H1 (cell line): ENCODE measurements at regions not wholly inside any gene's neighbourhood (a gene's known extent, or its start where the extent isn't known, plus 50 kb on each side); places are given as distances from the start of the nearest gene placed in this dataset.

Experiments used
- EP300 ChIP-seq, 2 experiments: IDR thresholded peaks; 1 replicate in 1 of 2; 2 replicates in 1 of 2; pipeline ENCODE4 v1.6.1; 2011 to 2012; ENCODE audit warnings: low read depth in 2 of 2, low read length in 2 of 2, mild to moderate bottlenecking in 2 of 2, borderline replicate concordance in 1 of 2, inconsistent platforms in 1 of 2, moderate library complexity in 1 of 2
- HDAC2 ChIP-seq, 2 experiments: fragments of 300-600 bp in 1 of 2; sonication (generic) in 1 of 2; IDR thresholded peaks; 2 replicates each; pipeline ENCODE4 v1.6.1; 2011 to 2012; ENCODE audit warnings: low read depth in 2 of 2, low read length in 2 of 2, mild to moderate bottlenecking in 2 of 2, moderate library complexity in 2 of 2, borderline replicate concordance in 1 of 2, inconsistent platforms in 1 of 2
- KDM1A ChIP-seq: fragments of 200-600, 300-600 bp; sonication (generic); IDR thresholded peaks from 2 replicates; pipeline ENCODE4 v1.7.1; 2016; ENCODE audit warnings: mild to moderate bottlenecking, low read length, borderline replicate concordance
- POLR2AphosphoS5 ChIP-seq: IDR thresholded peaks from 2 replicates; pipeline ENCODE4 v1.6.1; 2011; ENCODE audit warnings: low read depth, low read length
- SAP30 ChIP-seq: fragments of 300-600 bp; sonication (generic); IDR thresholded peaks from 2 replicates; pipeline ENCODE4 v1.7.1; 2012; ENCODE audit warnings: low read length, moderate library complexity, mild to moderate bottlenecking, inconsistent platforms; ENCODE audit not compliant: insufficient read depth, insufficient replicate concordance
- SIN3A ChIP-seq, 2 experiments: IDR thresholded peaks in 1 of 2; conservative IDR thresholded peaks in 1 of 2; 2 replicates each; pipeline ENCODE4 v1.6.1; 2011 to 2012; ENCODE audit warnings: low read length in 2 of 2, improper control_type of control experiment in 1 of 2, low read depth in 1 of 2, mild to moderate bottlenecking in 1 of 2
- SIRT6 ChIP-seq: IDR thresholded peaks from one replicate; pipeline ENCODE4 v1.7.1; 2012; ENCODE audit warnings: low read length, inconsistent platforms
- SP1 ChIP-seq: IDR thresholded peaks from 2 replicates; pipeline ENCODE4 v1.6.1; 2011; ENCODE audit warnings: low read depth, low read length
- SP2 ChIP-seq: IDR thresholded peaks from 2 replicates; pipeline ENCODE4 v1.6.1; 2012; ENCODE audit warnings: mild to moderate bottlenecking, low read length, inconsistent platforms
- TF ChIP-seq, protein P1 (sequence below), 3 experiments: IDR thresholded peaks; 1 replicate in 2 of 3; 2 replicates in 1 of 3; pipeline versions ENCODE4 v1.5.1 to v1.6.1; 2011; ENCODE audit warnings: low read length in 3 of 3, mild to moderate bottlenecking in 3 of 3, inconsistent platforms in 2 of 3, low read depth in 1 of 3, moderate library complexity in 1 of 3; ENCODE audit not compliant: insufficient read depth in 1 of 3; ENCODE audit errors: control extremely low read depth in 1 of 3

DNA sequence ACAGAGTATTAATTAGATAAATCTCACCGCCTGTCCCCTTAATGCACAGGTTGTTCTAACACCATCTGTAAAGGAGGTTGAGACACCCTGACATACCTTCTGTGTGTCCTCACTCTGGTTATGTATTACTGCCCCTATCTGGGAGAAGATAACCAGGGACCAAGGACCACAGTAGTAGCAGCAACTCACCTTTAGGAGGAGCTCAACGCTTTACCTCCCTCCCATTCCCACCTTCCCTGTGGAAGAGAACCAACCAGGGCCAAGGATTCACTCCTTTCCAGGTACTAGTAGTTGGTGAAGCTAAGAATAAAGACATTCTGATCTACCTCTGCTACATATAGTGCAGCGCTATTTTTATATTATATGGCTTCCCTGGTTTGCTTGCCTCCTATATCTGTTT is 232.6 kb downstream of the MEX3B start:
- no peak for TF ChIP-seq POLR2AphosphoS5
- no peak for TF ChIP-seq HDAC2 (IDR thresholded peaks at IDR 0.05; ENCODE audit: borderline replicate concordance in 1 of 2, low read depth in 2 of 2, low read length in 2 of 2)
- TF ChIP-seq, protein P1, sequence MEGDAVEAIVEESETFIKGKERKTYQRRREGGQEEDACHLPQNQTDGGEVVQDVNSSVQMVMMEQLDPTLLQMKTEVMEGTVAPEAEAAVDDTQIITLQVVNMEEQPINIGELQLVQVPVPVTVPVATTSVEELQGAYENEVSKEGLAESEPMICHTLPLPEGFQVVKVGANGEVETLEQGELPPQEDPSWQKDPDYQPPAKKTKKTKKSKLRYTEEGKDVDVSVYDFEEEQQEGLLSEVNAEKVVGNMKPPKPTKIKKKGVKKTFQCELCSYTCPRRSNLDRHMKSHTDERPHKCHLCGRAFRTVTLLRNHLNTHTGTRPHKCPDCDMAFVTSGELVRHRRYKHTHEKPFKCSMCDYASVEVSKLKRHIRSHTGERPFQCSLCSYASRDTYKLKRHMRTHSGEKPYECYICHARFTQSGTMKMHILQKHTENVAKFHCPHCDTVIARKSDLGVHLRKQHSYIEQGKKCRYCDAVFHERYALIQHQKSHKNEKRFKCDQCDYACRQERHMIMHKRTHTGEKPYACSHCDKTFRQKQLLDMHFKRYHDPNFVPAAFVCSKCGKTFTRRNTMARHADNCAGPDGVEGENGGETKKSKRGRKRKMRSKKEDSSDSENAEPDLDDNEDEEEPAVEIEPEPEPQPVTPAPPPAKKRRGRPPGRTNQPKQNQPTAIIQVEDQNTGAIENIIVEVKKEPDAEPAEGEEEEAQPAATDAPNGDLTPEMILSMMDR (IDR thresholded peaks at IDR 0.05; ENCODE audit: control extremely low read depth in 1 of 3, insufficient read depth in 1 of 3, low read depth in 1 of 3, low read length in 3 of 3), result peak; percentile 59 to 89 (median 86)
- no peak for TF ChIP-seq EP300 (IDR thresholded peaks at IDR 0.05; ENCODE audit: borderline replicate concordance in 1 of 2, low read depth in 2 of 2, low read length in 2 of 2)
- TF ChIP-seq SP1, result no peak
- TF ChIP-seq SP2, result no peak
- TF ChIP-seq SIN3A (conservative IDR thresholded peaks at IDR 0.05 in 1 of 2, IDR thresholded peaks at IDR 0.05 in 1 of 2; ENCODE audit: low read depth in 1 of 2, low read length in 2 of 2), result no peak
- no peak for TF ChIP-seq KDM1A
- no peak for TF ChIP-seq SIRT6
- TF ChIP-seq SAP30, result no peak
